Endothelial cell of hepatic sinusoid (primary cell): ENCODE measurements at regions not wholly inside any gene's neighbourhood (a gene's known extent, or its start where the extent isn't known, plus 50 kb on each side); places are given as distances from the start of the nearest gene placed in this dataset.
"Not testable (repeated sequence)": the region's sequence is repeated elsewhere in the genome, so short reads cannot be mapped to it uniquely, and the experiment has no call there.

Experiments
- in situ Hi-C: cut with HindIII; loops from 2 replicates; pipeline ENCODE4 v1.10.0; 2017; ENCODE audit warnings: low sequenced_read_pairs

- in situ Hi-C loops = loop anchor here (10.0 kb wide), 1 partner anchor 115 kb away; no protein-coding TSS in a partner anchor
Observed at GRCh38 chr9:129459547-129460322, 161.2 kb downstream of the C9orf50 start.

- in situ Hi-C loops = no loop called here
Observed at GRCh38 chr9:129458663-129459546, 162.0 kb downstream of the C9orf50 start.

DNA sequence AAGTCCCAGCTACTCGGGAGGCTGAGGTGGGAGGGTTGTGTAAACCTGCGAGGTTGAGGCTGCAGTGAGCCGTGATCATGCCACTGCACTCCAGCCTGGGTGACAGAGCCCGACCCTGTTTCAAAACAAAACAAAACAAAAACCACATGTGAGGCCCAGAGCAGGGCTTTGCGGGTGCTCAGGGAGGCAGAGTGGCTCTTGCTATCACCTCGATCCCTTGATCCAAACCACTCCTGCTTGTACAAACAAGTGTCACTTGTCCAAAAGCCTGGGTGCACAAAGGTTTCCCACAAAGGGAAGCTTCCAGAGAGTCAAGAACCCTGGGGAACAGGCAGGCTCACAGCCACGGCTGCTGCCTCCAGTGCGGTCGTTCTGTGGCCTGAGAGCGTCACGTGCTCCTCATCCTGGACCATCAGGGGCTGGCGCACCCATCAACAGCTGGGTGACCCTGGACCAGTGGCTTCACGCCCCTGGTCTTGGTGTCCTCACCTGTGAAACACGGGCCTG, 162.7 kb downstream of the C9orf50 start:
- in situ Hi-C loops = no loop called here

DNA sequence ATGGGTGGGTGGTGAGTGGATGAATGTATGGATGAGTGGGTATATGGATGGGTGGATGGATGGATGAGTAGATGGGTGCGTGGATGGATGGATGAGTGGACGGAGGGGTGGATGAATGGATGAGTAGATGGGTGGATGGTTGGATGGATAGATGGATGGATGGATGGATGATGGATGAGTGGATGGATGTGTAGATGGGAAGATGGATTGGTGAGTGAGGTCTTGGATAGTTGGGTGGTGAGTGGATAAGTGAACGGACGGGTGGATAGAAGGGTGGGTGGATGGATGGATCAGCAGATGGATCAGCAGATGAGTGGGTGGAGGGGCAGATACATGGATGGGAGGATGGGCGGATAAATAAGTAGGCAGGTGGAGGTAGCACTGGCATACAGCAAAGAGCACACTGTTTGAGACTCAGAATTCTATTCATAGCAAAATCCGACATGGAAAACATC, 163.5 kb downstream of the C9orf50 start:
- in situ Hi-C loops = no loop called here

DNA sequence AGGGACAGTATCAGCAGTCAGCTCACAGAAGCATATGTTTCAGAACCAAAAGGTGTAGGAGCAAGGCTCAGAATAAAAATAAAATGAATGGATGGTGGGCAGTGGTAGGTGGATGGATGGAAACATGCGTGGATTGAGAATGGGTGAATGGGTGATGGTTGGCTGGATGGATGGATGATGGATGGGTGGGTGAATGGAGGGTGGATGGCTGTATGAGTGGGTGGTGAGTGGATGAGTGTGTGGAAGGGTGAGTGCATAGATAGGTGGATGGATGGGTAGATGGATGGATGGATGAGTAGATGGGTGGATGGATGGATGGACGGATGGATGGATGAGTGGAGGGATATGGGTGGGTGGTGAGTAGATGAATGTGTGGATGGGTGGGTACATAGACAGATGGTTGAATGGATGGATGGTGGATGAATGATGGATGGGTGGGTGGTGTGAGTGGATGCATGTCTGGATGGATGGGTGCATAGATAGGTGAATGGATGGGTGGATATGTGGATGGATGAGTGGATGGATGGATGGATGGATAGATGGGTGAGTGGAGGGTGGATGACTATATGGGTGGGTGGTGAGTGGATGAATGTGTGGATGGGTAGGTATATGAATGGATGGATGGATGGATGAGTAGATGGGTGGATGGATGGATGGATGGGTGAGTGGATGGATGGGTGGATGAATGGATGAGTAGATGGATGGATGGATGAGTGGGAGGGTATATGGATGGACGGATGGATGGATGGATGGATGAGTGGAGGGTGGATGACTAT, 164.2 kb downstream of the C9orf50 start:
- in situ Hi-C loops = no loop called here

GRCh38 chr9:129455151-129455995, 165.5 kb downstream of the C9orf50 start:
- in situ Hi-C loops = no loop called here

GRCh38 chr9:129454467-129455067, 166.3 kb downstream of the C9orf50 start:
- in situ Hi-C loops = no loop called here

GRCh38 chr9:129453734-129454133, 167.2 kb downstream of the C9orf50 start:
- in situ Hi-C loops = no loop called here

- in situ Hi-C loops = no loop called here
Observed at GRCh38 chr9:129451669-129452068, 169.2 kb downstream of the C9orf50 start.

DNA sequence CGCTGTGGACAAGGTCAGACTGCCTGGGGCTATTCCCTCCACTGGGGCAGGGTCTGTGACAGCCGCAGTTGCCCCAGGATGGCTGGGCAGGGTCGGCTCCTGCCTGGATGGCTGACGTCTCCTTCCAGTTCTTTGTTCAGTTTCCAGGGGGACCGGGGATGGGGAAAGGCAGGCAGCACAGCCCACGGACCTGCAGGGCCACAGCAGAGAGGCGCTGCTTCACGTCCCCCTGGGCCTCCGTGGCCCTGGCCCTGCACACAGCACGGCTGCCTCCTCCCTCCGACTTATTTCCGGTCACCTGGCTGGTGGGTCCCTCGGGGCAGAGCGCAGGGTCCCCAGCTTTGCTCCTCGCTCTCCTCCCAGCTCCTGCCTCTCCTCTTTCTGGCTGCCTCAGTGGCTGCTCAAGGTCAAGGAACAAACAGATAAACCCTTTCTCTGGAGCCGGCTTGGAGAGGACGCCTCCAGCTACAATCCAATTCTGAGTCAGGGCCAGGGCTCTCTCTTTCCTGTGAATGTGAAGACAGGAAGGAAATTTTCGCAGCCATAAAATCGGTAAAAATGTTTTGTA, 169.7 kb downstream of the C9orf50 start:
- in situ Hi-C loops = no loop called here

DNA sequence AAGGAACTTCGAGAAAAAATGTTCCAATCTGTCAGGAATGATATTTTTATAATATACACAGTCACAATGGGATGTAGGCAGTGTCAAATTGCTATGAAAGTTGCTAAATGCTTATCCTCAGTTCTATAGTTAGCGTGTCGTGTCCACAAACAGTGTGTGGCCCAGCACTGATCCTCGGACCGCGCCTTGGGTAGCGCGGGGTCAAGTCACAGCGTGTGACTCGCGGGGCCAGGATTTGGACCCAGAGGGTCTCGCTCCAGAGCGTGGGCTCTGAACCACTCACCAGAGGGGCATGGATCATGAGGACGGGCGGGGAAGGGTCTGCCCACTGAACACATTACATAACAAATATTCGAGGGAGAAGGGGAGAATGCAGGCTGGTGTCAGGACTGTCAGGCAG, 171.8 kb downstream of the C9orf50 start:
- in situ Hi-C loops = no loop called here

- in situ Hi-C loops = no loop called here
Observed at GRCh38 chr9:129446828-129447550, 173.9 kb downstream of the C9orf50 start.

GRCh38 chr9:129445794-129446306, 175.1 kb downstream of the C9orf50 start:
- in situ Hi-C loops = no loop called here

GRCh38 chr9:129443515-129444164, 177.3 kb downstream of the C9orf50 start:
- in situ Hi-C loops = not testable (repeated sequence)

GRCh38 chr9:129442803-129443511, 177.9 kb downstream of the C9orf50 start:
- in situ Hi-C loops = no loop called here

DNA sequence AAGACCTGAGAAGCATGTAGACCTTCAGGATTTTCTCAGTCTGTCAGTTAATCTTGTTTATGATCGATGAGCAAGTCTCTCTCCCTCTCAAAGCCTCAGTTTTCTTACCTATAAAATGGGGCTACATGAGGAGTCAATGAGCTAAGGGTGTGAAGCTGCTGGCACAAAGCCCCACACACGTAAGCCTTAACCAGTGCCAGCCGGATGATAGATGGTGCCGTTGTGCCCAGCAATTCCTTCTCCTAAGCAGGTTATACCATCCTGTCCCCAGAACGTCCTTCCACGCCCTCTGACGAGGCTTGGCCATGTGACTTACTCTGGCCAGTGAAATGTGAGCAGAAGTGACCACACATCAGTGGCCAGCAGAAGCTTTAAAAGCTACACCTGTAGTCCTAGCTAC, 179.0 kb downstream of the C9orf50 start:
- in situ Hi-C loops = no loop called here
